PC-9 (cell line): ENCODE measurements at regions not wholly inside any gene's neighbourhood (a gene's known extent, or its start where the extent isn't known, plus 50 kb on each side); places are given as distances from the start of the nearest gene placed in this dataset.

Experiments used
- BruUV-seq: library from RNA; stranded (reverse); fragments of 400-500 nt; replicated peaks from 2 replicates; lab custom pipeline; 2021; lab: Mats Ljungman, UMichigan
- CTCF ChIA-PET: fragments of 300-600 bp; sonication (Branson Sonifier 250); formaldehyde crosslinking; loops from one replicate; lab custom pipeline; 2022; ENCODE audit warnings: antibody characterized with exemption; lab: Charles Lee
- POLR2A ChIA-PET: fragments of 300-600 bp; sonication (Branson Sonifier 250); formaldehyde crosslinking; loops from one replicate; lab custom pipeline; 2022; ENCODE audit warnings: antibody characterized with exemption; ENCODE audit not compliant: unreplicated experiment; lab: Charles Lee
- DNase-seq, 2 experiments: peaks; one replicate each; pipeline versions ENCODE4 v3.0.0 to v3.0.0-alpha.2; 2015 to 2022; ENCODE audit warnings: mixed read lengths in 1 of 2
- H2AFZ ChIP-seq: fragments of 200-600 bp; sonication (generic); 2 replicates; pipeline ENCODE4 v1.8.1; 2017; ENCODE audit warnings: antibody characterized with exemption
- H3F3A ChIP-seq: fragments of 200-600 bp; sonication (generic); 2 replicates; pipeline ENCODE4 v1.8.1; 2017; ENCODE audit warnings: antibody characterized with exemption, mild to moderate bottlenecking, low read depth; ENCODE audit not compliant: insufficient read depth
- H3K27ac ChIP-seq: fragments of 200-600 bp; sonication (generic); 2 replicates; pipeline ENCODE4 v1.6.1; 2016; ENCODE audit warnings: mixed run types
- H3K27me3 ChIP-seq: fragments of 200-600 bp; sonication (generic); 2 replicates; pipeline ENCODE4 v1.6.1; 2016; ENCODE audit warnings: low read depth, mixed run types; ENCODE audit not compliant: insufficient read depth
- H3K36me3 ChIP-seq: fragments of 200-600 bp; sonication (generic); 2 replicates; pipeline ENCODE4 v1.6.1; 2016; ENCODE audit warnings: low read depth, mixed run types
- H3K4me1 ChIP-seq: fragments of 200-600 bp; sonication (generic); replicated peaks from 2 replicates; pipeline ENCODE4 v1.6.1; 2016; ENCODE audit warnings: mixed run types; ENCODE audit not compliant: insufficient read depth
- H3K4me2 ChIP-seq: fragments of 200-600 bp; sonication (generic); 2 replicates; pipeline ENCODE4 v1.6.1; 2017; ENCODE audit warnings: mixed run types
- H3K4me3 ChIP-seq: fragments of 200-600 bp; sonication (generic); 2 replicates; pipeline ENCODE4 v1.6.1; 2016; ENCODE audit warnings: mixed run types
- H3K79me2 ChIP-seq: fragments of 200-600 bp; sonication (generic); 2 replicates; pipeline ENCODE4 v1.6.1; 2017; ENCODE audit warnings: low read depth, mixed run types
- H3K9me2 ChIP-seq: fragments of 200-600 bp; sonication (generic); 2 replicates; pipeline ENCODE4 v1.8.1; 2017; ENCODE audit warnings: mild to moderate bottlenecking; ENCODE audit not compliant: insufficient read depth
- H3K9me3 ChIP-seq: fragments of 200-600 bp; sonication (generic); 2 replicates; pipeline ENCODE4 v1.8.1; 2016; ENCODE audit warnings: low read depth; ENCODE audit not compliant: insufficient read depth
- H4K20me1 ChIP-seq: fragments of 200-600 bp; sonication (generic); 2 replicates; pipeline ENCODE4 v1.8.1; 2017; ENCODE audit not compliant: insufficient read depth
- EZH2 ChIP-seq: fragments of 200-600 bp; sonication (generic); IDR thresholded peaks from 2 replicates; pipeline ENCODE4 v1.8.0; 2017; ENCODE audit warnings: antibody characterized with exemption, low read depth
- intact Hi-C: fragments of 100-400 bp; cut with micrococcal nuclease; formaldehyde crosslinking; loops from one replicate; pipeline ENCODE4 v1.10.0; 2022; ENCODE audit not compliant: unreplicated experiment
- TF ChIP-seq, protein P1 (sequence below): fragments of 200-600 bp; sonication (generic); conservative IDR thresholded peaks from 2 replicates; pipeline ENCODE4 v1.6.1; 2017; ENCODE audit warnings: mixed run types, antibody characterized with exemption, mild to moderate bottlenecking, moderate library complexity

DNA sequence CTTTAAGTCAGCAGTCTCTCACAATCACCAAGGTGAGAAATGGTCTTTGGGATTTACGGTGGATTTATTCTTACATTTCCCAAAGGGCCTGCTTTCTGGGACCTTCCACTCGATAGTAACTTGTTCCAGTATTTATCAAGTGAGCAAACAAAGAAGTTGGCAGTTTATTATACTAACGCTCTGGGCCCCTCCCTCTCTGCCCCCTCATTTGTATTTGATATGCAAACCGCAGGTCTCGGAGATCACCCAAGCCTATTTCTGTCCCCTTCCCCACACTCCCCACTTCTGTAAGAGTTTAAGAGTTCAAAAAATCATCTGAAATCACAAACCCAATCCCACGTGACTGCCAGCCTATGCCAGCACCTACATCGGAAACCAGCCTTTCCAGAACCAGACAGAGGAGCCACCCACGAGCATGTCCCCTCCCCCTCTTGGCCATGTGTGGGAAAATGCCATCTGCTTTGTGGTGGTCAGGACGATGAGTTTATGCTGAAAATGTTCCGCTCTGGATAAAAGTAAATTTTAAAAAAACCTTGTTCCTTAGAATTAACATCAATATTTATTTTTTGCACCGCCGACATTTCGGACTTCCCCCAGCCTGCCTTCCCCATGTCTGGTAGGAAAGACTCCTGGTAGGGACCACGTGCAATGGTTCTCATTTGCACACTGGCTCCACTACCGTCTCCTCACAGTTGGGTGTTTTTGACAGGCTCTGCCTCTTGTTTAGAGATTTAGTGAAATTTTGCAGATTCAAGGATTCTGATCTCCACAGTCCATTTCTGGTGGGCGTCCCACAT, 281.0 kb downstream of the TFAP2C start:
- intact Hi-C loops: no loop called here
- no peaks in the 10 kb centered on the region for H3K9me2 ChIP-seq
- POLR2A ChIA-PET: no interaction called here
- no peak overlapping the region for H3K4me3 ChIP-seq
- no peaks in the 10 kb centered on the region for H3K79me2 ChIP-seq
- no peaks in the 10 kb centered on the region for H3K9me3 ChIP-seq
- no peaks in the 10 kb centered on the region for H3K36me3 ChIP-seq
- no peak overlapping the region for H3K4me2 ChIP-seq
- no TSS peak for BruUV-seq
- no peaks in the 10 kb centered on the region for H3K4me1 ChIP-seq
- TF ChIP-seq EZH2: no peak
- TF ChIP-seq, protein P1, sequence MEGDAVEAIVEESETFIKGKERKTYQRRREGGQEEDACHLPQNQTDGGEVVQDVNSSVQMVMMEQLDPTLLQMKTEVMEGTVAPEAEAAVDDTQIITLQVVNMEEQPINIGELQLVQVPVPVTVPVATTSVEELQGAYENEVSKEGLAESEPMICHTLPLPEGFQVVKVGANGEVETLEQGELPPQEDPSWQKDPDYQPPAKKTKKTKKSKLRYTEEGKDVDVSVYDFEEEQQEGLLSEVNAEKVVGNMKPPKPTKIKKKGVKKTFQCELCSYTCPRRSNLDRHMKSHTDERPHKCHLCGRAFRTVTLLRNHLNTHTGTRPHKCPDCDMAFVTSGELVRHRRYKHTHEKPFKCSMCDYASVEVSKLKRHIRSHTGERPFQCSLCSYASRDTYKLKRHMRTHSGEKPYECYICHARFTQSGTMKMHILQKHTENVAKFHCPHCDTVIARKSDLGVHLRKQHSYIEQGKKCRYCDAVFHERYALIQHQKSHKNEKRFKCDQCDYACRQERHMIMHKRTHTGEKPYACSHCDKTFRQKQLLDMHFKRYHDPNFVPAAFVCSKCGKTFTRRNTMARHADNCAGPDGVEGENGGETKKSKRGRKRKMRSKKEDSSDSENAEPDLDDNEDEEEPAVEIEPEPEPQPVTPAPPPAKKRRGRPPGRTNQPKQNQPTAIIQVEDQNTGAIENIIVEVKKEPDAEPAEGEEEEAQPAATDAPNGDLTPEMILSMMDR: no peak
- no peaks in the 10 kb centered on the region for H4K20me1 ChIP-seq
- DNase-seq: no peak
- H3F3A ChIP-seq: no peaks in the 10 kb centered on the region
- no peaks in the 10 kb centered on the region for H3K27me3 ChIP-seq
- CTCF ChIA-PET: no interaction called here
- no peak overlapping the region for H3K27ac ChIP-seq
- no peak overlapping the region for H2AFZ ChIP-seq

DNA sequence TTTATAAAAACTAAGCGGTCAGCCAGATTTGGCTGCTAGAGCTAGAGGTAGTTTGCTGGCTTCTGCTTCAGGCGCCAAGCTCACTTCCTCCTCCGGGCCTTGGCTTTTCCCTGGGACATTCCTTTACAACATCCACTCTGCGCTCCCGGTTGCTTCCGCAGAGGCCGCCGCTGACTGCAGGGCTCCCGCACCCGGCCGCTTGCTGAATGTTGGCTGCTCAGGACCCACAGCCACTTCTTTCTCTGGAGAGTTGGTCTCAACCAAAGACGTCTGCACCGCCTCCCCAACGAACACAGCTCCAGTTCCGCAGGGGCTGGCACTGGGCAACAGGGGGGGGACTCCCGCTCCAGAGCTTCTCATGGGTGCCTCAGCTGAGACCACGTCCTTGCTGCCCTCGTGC, 282.8 kb downstream of the TFAP2C start:
- Histone ChIP-seq H2AFZ (no peak overlapping the region), H3K27me3 (no peaks in the 10 kb centered on the region), H4K20me1 (no peaks in the 10 kb centered on the region), H3K79me2 (no peaks in the 10 kb centered on the region), H3K36me3 (no peaks in the 10 kb centered on the region), H3K9me3 (no peaks in the 10 kb centered on the region), H3K4me3 (no peak overlapping the region), H3K4me1 (no peaks in the 10 kb centered on the region), H3K27ac (no peak overlapping the region), H3F3A (no peaks in the 10 kb centered on the region), H3K4me2 (no peak overlapping the region), H3K9me2 (no peaks in the 10 kb centered on the region)
- POLR2A ChIA-PET: no interaction called here
- no TSS peak for BruUV-seq
- intact Hi-C loops: no loop called here
- no peak for DNase-seq
- TF ChIP-seq, protein P1: no peak
- TF ChIP-seq EZH2: no peak
- CTCF ChIA-PET: no interaction called here

DNA sequence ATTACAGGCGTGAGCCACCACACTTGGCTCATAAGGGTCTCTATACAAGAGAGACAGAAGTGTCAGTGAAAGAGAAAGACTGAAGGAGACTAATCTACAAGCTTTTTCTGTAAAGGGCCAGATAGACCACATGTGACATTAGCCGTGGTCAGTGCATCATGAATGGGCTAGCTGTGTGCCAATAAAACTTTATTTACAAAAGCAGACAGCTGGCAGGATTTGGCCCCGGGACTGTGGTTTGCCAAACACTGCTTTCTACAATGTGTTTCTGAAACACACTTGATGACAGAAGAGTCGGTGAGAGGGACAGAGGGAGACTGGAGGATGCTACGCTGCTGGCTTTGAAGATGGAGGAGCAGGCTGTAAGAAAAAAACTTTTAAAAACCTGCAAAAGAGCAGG, 285.4 kb downstream of the TFAP2C start:
- Histone ChIP-seq H3K27ac (no peak overlapping the region), H3K4me2 (no peak overlapping the region), H3K4me1 (no peaks in the 10 kb centered on the region), H3K4me3 (no peak overlapping the region), H4K20me1 (no peaks in the 10 kb centered on the region), H3F3A (no peaks in the 10 kb centered on the region), H3K27me3 (no peaks in the 10 kb centered on the region), H2AFZ (no peak overlapping the region), H3K36me3 (no peaks in the 10 kb centered on the region), H3K9me3 (no peaks in the 10 kb centered on the region), H3K79me2 (no peaks in the 10 kb centered on the region), H3K9me2 (no peaks in the 10 kb centered on the region)
- DNase-seq: no peak
- ChIA-PET CTCF (no interaction called here), POLR2A (no interaction called here)
- BruUV-seq: no TSS peak
- intact Hi-C loops: no loop called here
- no peak for TF ChIP-seq EZH2
- TF ChIP-seq, protein P1: no peak
